ENCODE measurements at regions not wholly inside any gene's neighbourhood (a gene's known extent, or its start where the extent isn't known, plus 50 kb on each side); places are given as distances from the start of the nearest gene placed in this dataset.

- no peak for DNase-seq
Measured at GRCh38 chr4:176014583-176015108, 51.0 kb upstream of the WDR17 start.

Data from islet precursor cell (in vitro differentiated cells).